Transverse colon (tissue), 1 donor: ENCODE measurements at regions not wholly inside any gene's neighbourhood (a gene's known extent, or its start where the extent isn't known, plus 50 kb on each side); places are given as distances from the start of the nearest gene placed in this dataset.

Experiments
- EP300 ChIP-seq: sonication (generic); formaldehyde crosslinking; IDR thresholded peaks from one replicate; pipeline ENCODE4 v1.6.1; 2017; ENCODE audit warnings: antibody characterized with exemption, low read depth
- POLR2A ChIP-seq: fragments of 450-650 bp; IDR thresholded peaks from one replicate; pipeline ENCODE4 v1.6.1; 2016; ENCODE audit warnings: antibody characterized with exemption, mild to moderate bottlenecking, moderate library complexity

GRCh38 chr7:12833829-12834228 lies 146.4 kb downstream of the ARL4A start:
- no peak for TF ChIP-seq EP300
- no peak for TF ChIP-seq POLR2A
